GM23338 (cell line): ENCODE measurements at regions not wholly inside any gene's neighbourhood (a gene's known extent, or its start where the extent isn't known, plus 50 kb on each side); places are given as distances from the start of the nearest gene placed in this dataset.

ENCODE experiments used
- ATAC-seq: fragments of 200-7000 bp; cut with Tn5 transposase; 3 replicates; pipeline ENCODE4 v1.9.1; 2020
- DNase-seq: peaks from one replicate; pipeline ENCODE4 v3.0.0-alpha.2; 2015; ENCODE audit warnings: low spot score
- H2AFZ ChIP-seq: fragments of 200-600 bp; sonication (generic); 2 replicates; pipeline ENCODE4 v1.8.0; 2016; ENCODE audit warnings: antibody characterized with exemption, mild to moderate bottlenecking, moderate library complexity
- H3F3A ChIP-seq: fragments of 200-600 bp; sonication (generic); replicated peaks from 2 replicates; pipeline ENCODE4 v1.8.0; 2017; ENCODE audit warnings: antibody characterized with exemption, mixed run types, low read depth
- H3K27ac ChIP-seq: fragments of 200-600 bp; sonication (generic); 2 replicates; pipeline ENCODE4 v1.6.1; 2016; ENCODE audit warnings: low read depth
- H3K27me3 ChIP-seq: fragments of 200-600 bp; sonication (generic); 2 replicates; pipeline ENCODE4 v1.8.0; 2016; ENCODE audit warnings: mild to moderate bottlenecking, mixed run types, moderate library complexity; ENCODE audit not compliant: insufficient read depth
- H3K36me3 ChIP-seq: fragments of 200-600 bp; sonication (generic); 2 replicates; pipeline ENCODE4 v1.8.0; 2016; ENCODE audit warnings: mild to moderate bottlenecking; ENCODE audit not compliant: insufficient read depth
- H3K4me1 ChIP-seq: fragments of 200-600 bp; sonication (generic); 2 replicates; pipeline ENCODE4 v1.8.0; 2016; ENCODE audit warnings: mild to moderate bottlenecking, moderate library complexity; ENCODE audit not compliant: insufficient read depth
- H3K4me2 ChIP-seq: fragments of 200-600 bp; sonication (generic); 2 replicates; pipeline ENCODE4 v1.7.1; 2017; ENCODE audit warnings: mixed run types
- H3K4me3 ChIP-seq: fragments of 200-600 bp; sonication (generic); 2 replicates; pipeline ENCODE4 v1.6.1; 2016; ENCODE audit warnings: mixed run types
- H3K79me2 ChIP-seq: fragments of 200-600 bp; sonication (generic); replicated peaks from 2 replicates; pipeline ENCODE4 v1.8.0; 2017; ENCODE audit warnings: mild to moderate bottlenecking; ENCODE audit not compliant: insufficient read depth
- H3K9me2 ChIP-seq: fragments of 200-600 bp; sonication (generic); 2 replicates; pipeline ENCODE4 v1.8.0; 2017; ENCODE audit not compliant: insufficient read depth
- H4K20me1 ChIP-seq: fragments of 200-600 bp; sonication (generic); replicated peaks from 2 replicates; pipeline ENCODE4 v1.8.0; 2017; ENCODE audit warnings: mild to moderate bottlenecking; ENCODE audit not compliant: insufficient read depth
- H3K27ac Mint-ChIP-seq: 2 replicates; pipeline ENCODE4 v1.8.0; 2020; ENCODE audit warnings: inconsistent platforms, mild to moderate bottlenecking, moderate library complexity, mixed read lengths
- H3K27me3 Mint-ChIP-seq: 3 replicates; pipeline ENCODE4 v1.8.0; 2022; ENCODE audit warnings: low read depth, mild to moderate bottlenecking, moderate library complexity, mixed read lengths, inconsistent platforms; ENCODE audit not compliant: insufficient read depth, poor library complexity
- H3K36me3 Mint-ChIP-seq: 3 replicates; pipeline ENCODE4 v1.8.0; 2021; ENCODE audit warnings: low read depth, mild to moderate bottlenecking, inconsistent platforms, moderate library complexity, mixed read lengths
- H3K4me1 Mint-ChIP-seq: 3 replicates; pipeline ENCODE4 v1.8.0; 2020; ENCODE audit warnings: mild to moderate bottlenecking, inconsistent platforms, mixed read lengths
- H3K4me3 Mint-ChIP-seq: 3 replicates; pipeline ENCODE4 v1.8.0; 2021; ENCODE audit warnings: moderate library complexity, mild to moderate bottlenecking, inconsistent platforms, mixed read lengths
- H3K9me3 Mint-ChIP-seq: 3 replicates; pipeline ENCODE4 v1.8.0; 2020; ENCODE audit warnings: moderate library complexity, mild to moderate bottlenecking, inconsistent platforms, mixed read lengths
- CTCF ChIP-seq, 2 experiments: fragments of 200-600 bp in 1 of 2; sonication (generic) in 1 of 2; conservative IDR thresholded peaks; 2 replicates each; pipeline versions ENCODE4 v1.5.1 to v1.6.1; 2016 to 2017; ENCODE audit warnings: antibody characterized with exemption in 2 of 2, low read depth in 2 of 2, mild to moderate bottlenecking in 2 of 2, moderate library complexity in 1 of 2
- ETS1 ChIP-seq: IDR thresholded peaks from 2 replicates; pipeline ENCODE4 v1.6.1; 2016; ENCODE audit warnings: antibody characterized with exemption
- ZNF114 ChIP-seq: fragments of 250-450 bp; sonication (Bioruptor Pico); IDR thresholded peaks from 2 replicates; pipeline ENCODE4 v1.5.0; 2020; ENCODE audit warnings: mild to moderate bottlenecking, moderate library complexity
- ZNF331 ChIP-seq: fragments of 250-450 bp; sonication (Bioruptor Pico); IDR thresholded peaks from 2 replicates; pipeline ENCODE4 v1.5.0; 2020; ENCODE audit warnings: low read depth, mild to moderate bottlenecking, moderate library complexity
- ZNF462 ChIP-seq: fragments of 250-450 bp; sonication (Bioruptor Pico); IDR thresholded peaks from 2 replicates; pipeline ENCODE4 v1.5.0; 2020; ENCODE audit warnings: mild to moderate bottlenecking, moderate library complexity

GRCh38 chr1:195047772-195048171, 1560.5 kb downstream of the KCNT2 start (continued):
- TF ChIP-seq ZNF462 (no peak), ZNF114 (no peak), CTCF (conservative IDR thresholded peaks at IDR 0.05; ENCODE audit: low read depth in 2 of 2) (no peak), ZNF331 (CRISPR knock-in tag) (no peak)

GRCh38 chr1:195045072-195045471, 1563.2 kb downstream of the KCNT2 start:
- TF ChIP-seq ETS1: no peak
- Mint-ChIP-seq H3K27ac (no peak overlapping the region), H3K4me1 (no peaks in the 10 kb centered on the region), H3K36me3 (no peaks in the 10 kb centered on the region), H3K27me3 (no peaks in the 10 kb centered on the region), H3K9me3 (no peaks in the 10 kb centered on the region), H3K4me3 (no peak overlapping the region)
- ATAC-seq: no peak
- Histone ChIP-seq H3K4me3 (no peak overlapping the region), H3F3A (no peaks in the 10 kb centered on the region), H3K79me2 (no peaks in the 10 kb centered on the region), H3K9me2 (peaks cover 5% of the 10 kb centered on the region; the same call in 1 of the 2 replicates), H2AFZ (no peak overlapping the region), H3K27me3 (no peaks in the 10 kb centered on the region), H4K20me1 (no peaks in the 10 kb centered on the region), H3K4me1 (no peaks in the 10 kb centered on the region), H3K36me3 (no peaks in the 10 kb centered on the region), H3K4me2 (no peak overlapping the region), H3K27ac (no peak overlapping the region)
- DNase-seq: no peak
